ENCODE measurements at regions not wholly inside any gene's neighbourhood (a gene's known extent, or its start where the extent isn't known, plus 50 kb on each side); places are given as distances from the start of the nearest gene placed in this dataset.
A peak's percentile ranks its signal among the peaks of the same experiment; 100 is the strongest.

GRCh38 chr20:60535211-60535610, 577.0 kb downstream of the CDH26 start:
- Histone ChIP-seq H3K36me3 (replicated peaks; ENCODE audit: control insufficient read depth, insufficient read depth, low read length) (no peaks in the 10 kb centered on the region), H3K4me3 (ENCODE audit: insufficient read depth, low read depth, low read length) (no peak overlapping the region), H3K27me3 (ENCODE audit: control insufficient read depth, insufficient read depth, low read length) (no peaks in the 10 kb centered on the region)
- DNase-seq: no peak

DNA sequence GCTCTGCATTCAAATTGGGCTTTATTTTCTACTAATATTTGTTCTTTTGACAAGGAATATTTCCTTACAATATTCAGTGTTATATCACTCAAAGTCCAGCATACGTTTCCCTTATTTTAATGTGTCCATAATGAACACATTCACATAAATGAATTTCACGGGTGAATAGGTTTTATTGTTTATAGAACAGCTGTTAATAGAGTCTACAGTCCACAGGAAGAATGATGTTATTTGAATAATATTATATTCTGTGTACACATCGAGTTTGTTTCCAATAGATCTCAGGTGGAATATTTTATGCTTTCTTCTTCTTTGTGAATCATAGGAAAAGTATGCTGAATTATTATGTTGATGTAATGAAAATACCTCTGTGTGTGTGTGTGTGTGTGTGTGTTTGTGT, 582.4 kb downstream of the CDH26 start:
- no peak for DNase-seq
- Histone ChIP-seq H3K4me3 (ENCODE audit: insufficient read depth, low read depth, low read length) (no peak overlapping the region), H3K36me3 (replicated peaks; ENCODE audit: control insufficient read depth, insufficient read depth, low read length) (no peaks in the 10 kb centered on the region), H3K27me3 (ENCODE audit: control insufficient read depth, insufficient read depth, low read length) (no peaks in the 10 kb centered on the region)

DNA sequence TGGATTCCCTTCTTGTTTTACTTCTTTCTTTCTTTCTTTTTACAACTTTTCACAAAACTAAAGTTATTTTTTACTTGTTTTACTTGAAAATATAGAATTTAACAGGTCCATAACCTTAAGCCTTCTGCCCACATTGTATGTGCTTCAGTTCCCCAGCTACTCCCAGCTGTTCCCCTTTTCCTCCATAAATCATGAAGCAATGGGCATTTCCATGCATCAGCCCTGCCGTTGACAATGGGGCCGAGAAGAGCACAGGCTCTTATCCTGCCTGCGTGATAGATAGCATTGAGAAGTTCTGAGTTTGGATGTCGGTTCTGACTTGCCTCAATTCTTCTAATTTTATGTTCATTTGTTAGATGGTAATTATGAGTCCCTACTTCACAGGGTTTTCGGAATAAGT, 583.8 kb downstream of the CDH26 start:
- Histone ChIP-seq H3K4me3 (ENCODE audit: insufficient read depth, low read depth, low read length) (no peak overlapping the region), H3K36me3 (replicated peaks; ENCODE audit: control insufficient read depth, insufficient read depth, low read length) (no peaks in the 10 kb centered on the region), H3K27me3 (ENCODE audit: control insufficient read depth, insufficient read depth, low read length) (no peaks in the 10 kb centered on the region)
- no peak for DNase-seq

GRCh38 chr20:60543598-60543997, 585.4 kb downstream of the CDH26 start:
- no peaks in the 10 kb centered on the region for H3K27me3 ChIP-seq (ENCODE audit: control insufficient read depth, insufficient read depth, low read length)
- no peak for DNase-seq
- H3K4me3 ChIP-seq (ENCODE audit: insufficient read depth, low read depth, low read length): no peak overlapping the region
- H3K36me3 ChIP-seq (replicated peaks; ENCODE audit: control insufficient read depth, insufficient read depth, low read length): no peaks in the 10 kb centered on the region

DNA sequence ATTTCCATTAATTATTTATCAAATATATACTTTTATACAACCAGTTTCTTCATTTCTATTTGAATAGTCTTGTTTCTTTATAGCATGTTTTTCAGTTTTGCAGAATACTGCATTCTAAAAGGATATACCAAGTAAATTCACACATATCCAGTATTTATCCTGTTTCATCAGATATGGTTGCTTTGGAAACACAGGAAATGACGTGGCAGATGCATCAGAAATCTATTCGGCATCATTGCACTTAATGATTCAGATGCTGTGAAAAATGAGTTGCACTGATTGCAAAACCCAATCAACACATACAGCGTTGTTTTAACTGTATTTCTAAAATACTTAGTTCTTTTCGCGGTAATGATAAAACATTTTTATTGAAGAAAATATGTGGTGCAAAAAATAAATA, 594.9 kb downstream of the CDH26 start:
- Histone ChIP-seq H3K27me3 (ENCODE audit: control insufficient read depth, insufficient read depth, low read length) (no peaks in the 10 kb centered on the region), H3K4me3 (ENCODE audit: insufficient read depth, low read depth, low read length) (no peak overlapping the region), H3K36me3 (replicated peaks; ENCODE audit: control insufficient read depth, insufficient read depth, low read length) (no peaks in the 10 kb centered on the region)
- DNase-seq: no peak

- no peak for DNase-seq
- no peaks in the 10 kb centered on the region; the same call in 1 of the 2 replicates for H3K27me3 ChIP-seq (ENCODE audit: control insufficient read depth, insufficient read depth, low read length)
- H3K36me3 ChIP-seq (replicated peaks; ENCODE audit: control insufficient read depth, insufficient read depth, low read length): no peaks in the 10 kb centered on the region
- H3K4me3 ChIP-seq (ENCODE audit: insufficient read depth, low read depth, low read length): no peak overlapping the region
These were observed 600.3 kb downstream of the CDH26 start for GRCh38 chr20:60558486-60558885.

DNA sequence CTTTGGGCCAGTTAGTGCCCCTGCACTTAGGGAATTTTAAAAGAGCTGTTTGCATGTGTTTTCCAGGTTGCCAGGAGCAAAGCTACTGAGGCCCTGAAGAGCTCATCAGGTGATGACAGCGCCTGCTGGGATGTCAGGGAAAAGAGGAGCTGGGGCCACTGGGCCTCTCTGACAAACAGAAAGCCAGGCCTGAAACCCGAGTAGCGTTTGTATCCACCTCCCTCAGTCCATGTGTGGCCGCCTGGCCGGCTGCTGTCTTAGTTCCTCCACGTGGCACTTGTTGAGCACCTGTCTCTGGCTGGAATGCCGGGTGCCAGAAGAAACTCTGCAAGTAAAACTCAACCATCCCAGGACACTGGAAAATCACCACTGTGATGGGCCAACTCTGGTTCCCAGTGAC, 601.2 kb downstream of the CDH26 start:
- no peaks in the 10 kb centered on the region; the same call in 1 of the 2 replicates for H3K27me3 ChIP-seq (ENCODE audit: control insufficient read depth, insufficient read depth, low read length)
- peak; percentile 43 for DNase-seq
- H3K4me3 ChIP-seq (ENCODE audit: insufficient read depth, low read depth, low read length): no peak overlapping the region
- no peaks in the 10 kb centered on the region for H3K36me3 ChIP-seq (replicated peaks; ENCODE audit: control insufficient read depth, insufficient read depth, low read length)

- Histone ChIP-seq H3K27me3 (ENCODE audit: control insufficient read depth, insufficient read depth, low read length) (no peaks in the 10 kb centered on the region; the same call in 1 of the 2 replicates), H3K4me3 (ENCODE audit: insufficient read depth, low read depth, low read length) (no peak overlapping the region), H3K36me3 (replicated peaks; ENCODE audit: control insufficient read depth, insufficient read depth, low read length) (no peaks in the 10 kb centered on the region)
- DNase-seq: no peak
These were observed 602.8 kb downstream of the CDH26 start for GRCh38 chr20:60561052-60561451.

DNA sequence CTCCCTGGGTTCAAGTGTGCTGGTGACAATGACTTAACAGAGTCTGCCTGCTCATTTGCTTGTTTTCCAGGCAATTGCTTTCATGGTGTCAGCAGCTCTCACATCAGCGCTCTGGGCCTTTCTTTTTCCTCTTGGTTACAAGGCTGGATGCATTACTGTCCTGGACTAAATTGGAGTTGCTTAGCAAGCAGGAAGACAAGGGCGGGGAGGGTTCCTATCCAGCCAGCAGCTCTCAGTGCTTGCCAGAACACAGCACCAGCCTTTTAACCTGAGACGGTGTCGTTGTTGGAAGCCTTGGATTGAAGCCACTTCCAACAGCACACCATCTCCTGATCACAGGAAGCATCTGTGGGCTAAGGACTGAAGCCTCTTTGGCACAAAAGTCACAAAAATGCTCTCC, 606.9 kb downstream of the CDH26 start:
- H3K27me3 ChIP-seq (ENCODE audit: control insufficient read depth, insufficient read depth, low read length): no peaks in the 10 kb centered on the region; the same call in 1 of the 2 replicates
- DNase-seq: no peak
- H3K4me3 ChIP-seq (ENCODE audit: insufficient read depth, low read depth, low read length): no peak overlapping the region
- no peaks in the 10 kb centered on the region for H3K36me3 ChIP-seq (replicated peaks; ENCODE audit: control insufficient read depth, insufficient read depth, low read length)

DNA sequence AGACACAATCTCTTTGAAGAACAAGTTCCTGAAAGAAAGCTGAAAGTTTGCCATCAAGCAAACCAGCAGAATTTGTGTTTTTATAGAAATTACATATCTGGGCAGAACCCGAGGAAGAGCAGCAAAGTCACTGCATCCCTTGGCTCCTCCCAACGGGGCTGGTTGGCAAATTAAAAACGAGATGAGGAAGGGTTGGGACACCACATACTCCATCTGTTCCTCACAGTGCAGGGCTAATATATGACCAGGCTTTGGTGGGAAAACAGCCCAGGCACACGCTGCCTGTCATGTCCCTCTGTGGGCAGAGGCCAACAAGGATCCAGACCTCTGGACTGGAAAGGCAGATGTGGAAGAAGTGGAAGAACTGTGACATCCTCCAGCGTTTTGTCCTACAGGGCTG, 607.3 kb downstream of the CDH26 start:
- no peak overlapping the region for H3K4me3 ChIP-seq (ENCODE audit: insufficient read depth, low read depth, low read length)
- H3K36me3 ChIP-seq (replicated peaks; ENCODE audit: control insufficient read depth, insufficient read depth, low read length): no peaks in the 10 kb centered on the region
- DNase-seq: no peak
- no peaks in the 10 kb centered on the region; the same call in 1 of the 2 replicates for H3K27me3 ChIP-seq (ENCODE audit: control insufficient read depth, insufficient read depth, low read length)

DNA sequence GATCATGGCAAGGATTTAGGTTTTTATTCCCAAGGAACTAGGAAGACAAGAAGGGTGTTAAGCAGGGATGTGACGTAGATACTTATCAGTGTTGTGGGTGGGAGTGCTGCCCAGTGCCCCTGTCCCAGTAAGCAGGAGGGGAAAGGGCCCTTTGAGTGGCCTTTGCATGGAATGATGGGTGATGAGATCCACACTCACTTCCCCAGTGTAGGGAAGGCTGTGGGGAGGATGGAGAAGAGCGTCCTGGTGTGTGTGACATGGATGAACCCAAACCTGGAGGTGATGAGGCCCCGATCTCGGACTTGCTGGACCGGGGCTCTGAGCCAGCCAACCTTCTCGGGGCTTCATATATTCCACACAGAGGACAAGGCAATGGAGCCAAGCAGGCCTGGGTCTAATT, 610.9 kb downstream of the CDH26 start:
- H3K27me3 ChIP-seq (ENCODE audit: control insufficient read depth, insufficient read depth, low read length): no peaks in the 10 kb centered on the region
- no peak overlapping the region for H3K4me3 ChIP-seq (ENCODE audit: insufficient read depth, low read depth, low read length)
- no peaks in the 10 kb centered on the region for H3K36me3 ChIP-seq (replicated peaks; ENCODE audit: control insufficient read depth, insufficient read depth, low read length)
- DNase-seq: no peak

DNA sequence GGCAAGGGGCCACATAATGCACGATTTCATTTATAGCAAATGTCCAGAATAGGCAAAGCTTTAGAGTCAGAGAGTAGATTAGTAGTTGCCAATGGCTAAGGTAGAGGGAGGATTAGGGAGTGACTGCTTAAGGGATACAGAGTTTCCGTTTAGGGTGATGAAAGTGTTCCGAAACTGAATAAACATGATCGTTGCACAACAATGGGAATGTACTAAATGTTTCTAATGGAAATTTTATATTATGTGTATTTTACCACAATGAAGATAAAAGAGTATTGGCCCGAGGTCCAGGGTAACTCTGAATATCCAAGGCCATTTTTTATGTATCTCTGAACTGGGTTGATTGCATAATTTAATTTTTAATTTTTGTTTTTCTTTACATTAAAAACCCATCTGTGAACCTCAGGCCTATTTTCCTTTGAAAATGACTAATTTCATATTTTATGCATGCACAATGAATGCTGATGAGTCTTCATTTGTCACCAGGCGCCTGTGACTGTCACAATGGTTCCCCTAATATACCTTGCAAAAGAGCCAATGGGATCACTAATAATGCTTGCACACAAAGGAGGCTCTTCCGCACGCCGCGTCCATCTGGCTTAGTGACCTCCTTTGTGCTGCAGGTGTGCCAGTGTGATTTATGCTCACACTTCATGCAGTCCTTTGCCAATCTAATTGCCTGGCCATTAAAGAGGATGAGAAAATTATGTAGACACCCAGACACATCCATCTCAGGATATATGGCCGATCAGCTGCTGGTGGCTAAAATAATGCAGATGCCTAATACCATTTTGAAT, 612.5 kb downstream of the CDH26 start:
- Histone ChIP-seq H3K36me3 (replicated peaks; ENCODE audit: control insufficient read depth, insufficient read depth, low read length) (no peaks in the 10 kb centered on the region), H3K27me3 (ENCODE audit: control insufficient read depth, insufficient read depth, low read length) (no peaks in the 10 kb centered on the region), H3K4me3 (ENCODE audit: insufficient read depth, low read depth, low read length) (no peak overlapping the region)
- no peak for DNase-seq

- no peaks in the 10 kb centered on the region for H3K27me3 ChIP-seq (ENCODE audit: control insufficient read depth, insufficient read depth, low read length)
- no peak overlapping the region for H3K4me3 ChIP-seq (ENCODE audit: insufficient read depth, low read depth, low read length)
- no peak for DNase-seq
- H3K36me3 ChIP-seq (replicated peaks; ENCODE audit: control insufficient read depth, insufficient read depth, low read length): no peaks in the 10 kb centered on the region
These were observed 614.9 kb downstream of the CDH26 start for GRCh38 chr20:60573003-60573680.

GRCh38 chr20:60576236-60576635, 618.0 kb downstream of the CDH26 start:
- H3K27me3 ChIP-seq (ENCODE audit: control insufficient read depth, insufficient read depth, low read length): no peaks in the 10 kb centered on the region
- no peak for DNase-seq
- no peak overlapping the region for H3K4me3 ChIP-seq (ENCODE audit: insufficient read depth, low read depth, low read length)
- H3K36me3 ChIP-seq (replicated peaks; ENCODE audit: control insufficient read depth, insufficient read depth, low read length): no peaks in the 10 kb centered on the region

GRCh38 chr20:60579941-60580515, 621.8 kb downstream of the CDH26 start:
- H3K4me3 ChIP-seq (ENCODE audit: insufficient read depth, low read depth, low read length): no peak overlapping the region
- no peak for DNase-seq
- no peaks in the 10 kb centered on the region for H3K27me3 ChIP-seq (ENCODE audit: control insufficient read depth, insufficient read depth, low read length)
- no peaks in the 10 kb centered on the region for H3K36me3 ChIP-seq (replicated peaks; ENCODE audit: control insufficient read depth, insufficient read depth, low read length)

Measured in H7 (cell line).